IMR-90 (cell line): ENCODE measurements at regions not wholly inside any gene's neighbourhood (a gene's known extent, or its start where the extent isn't known, plus 50 kb on each side); places are given as distances from the start of the nearest gene placed in this dataset.

Experiments used
- ATAC-seq: fragments of 200-7000 bp; cut with Tn5 transposase; 2 replicates; pipeline ENCODE4 v1.9.1; 2020; ENCODE audit warnings: low read depth, mild to moderate bottlenecking, moderate library complexity
- BruUV-seq: library from RNA; stranded (reverse); fragments of 400-500 nt; replicated peaks from 2 replicates; lab custom pipeline; 2021; lab: Mats Ljungman, UMichigan
- CTCF ChIA-PET: fragments of 300-600 bp; formaldehyde crosslinking; extraction: SDS; loops from one replicate; lab custom pipeline; 2021; ENCODE audit warnings: antibody characterized with exemption; lab: Yijun Ruan, JAX
- POLR2A ChIA-PET: fragments of 300-600 bp; sonication (Branson Sonifier 250); formaldehyde crosslinking; loops from one replicate; lab custom pipeline; 2022; ENCODE audit warnings: antibody characterized with exemption; ENCODE audit not compliant: unreplicated experiment; lab: Charles Lee
- DNase-seq: peaks from one replicate; pipeline ENCODE4 v3.0.0; 2013
- H2AFZ ChIP-seq: replicated peaks from 2 replicates; pipeline ENCODE3; 2013; ENCODE audit warnings: low read length, mild to moderate bottlenecking; ENCODE audit not compliant: poor library complexity
- H2AK5ac ChIP-seq: 2 replicates; pipeline ENCODE4 v1.6.1; 2013; ENCODE audit warnings: low read depth, low read length, inconsistent platforms
- H2AK9ac ChIP-seq: replicated peaks from 2 replicates; pipeline ENCODE3; 2013; ENCODE audit warnings: mild to moderate bottlenecking, low read depth, low read length, moderate library complexity; ENCODE audit not compliant: poor library complexity
- H2BK120ac ChIP-seq: 2 replicates; pipeline ENCODE4 v1.6.1; 2013; ENCODE audit warnings: low read depth, low read length, inconsistent platforms
- H2BK15ac ChIP-seq: 3 replicates; pipeline ENCODE4 v1.6.1; 2013; ENCODE audit warnings: low read depth, low read length, inconsistent platforms
- H2BK20ac ChIP-seq: 2 replicates; pipeline ENCODE4 v1.6.1; 2013; ENCODE audit warnings: low read depth, mild to moderate bottlenecking, inconsistent platforms, low read length, moderate library complexity
- H2BK5ac ChIP-seq: 2 replicates; pipeline ENCODE4 v1.6.1; 2013; ENCODE audit warnings: mild to moderate bottlenecking, low read depth, low read length, inconsistent platforms; ENCODE audit not compliant: poor library complexity, severe bottlenecking
- H3K14ac ChIP-seq: replicated peaks from 2 replicates; pipeline ENCODE4 v1.6.1; 2013; ENCODE audit warnings: low read depth, low read length, inconsistent platforms
- H3K18ac ChIP-seq: 2 replicates; pipeline ENCODE4 v1.6.1; 2013; ENCODE audit warnings: low read depth, low read length, control low read depth
- H3K23ac ChIP-seq: 2 replicates; pipeline ENCODE4 v1.6.1; 2013; ENCODE audit warnings: low read depth, low read length, inconsistent platforms
- H3K27ac ChIP-seq: 2 replicates; pipeline ENCODE4 v1.5.1; 2013; ENCODE audit warnings: mild to moderate bottlenecking, control low read depth, low read length; ENCODE audit not compliant: insufficient read depth
- H3K27me3 ChIP-seq: 2 replicates; pipeline ENCODE4 v1.6.1; 2013; ENCODE audit warnings: low read length; ENCODE audit not compliant: control insufficient read depth, insufficient read depth
- H3K36me3 ChIP-seq: 2 replicates; pipeline ENCODE4 v1.6.1; 2013; ENCODE audit warnings: low read length, mixed read lengths; ENCODE audit not compliant: control insufficient read depth, insufficient read depth
- H3K4ac ChIP-seq: 2 replicates; pipeline ENCODE4 v1.6.1; 2013; ENCODE audit warnings: low read depth, low read length, inconsistent platforms
- H3K4me1 ChIP-seq: 2 replicates; pipeline ENCODE4 v1.6.1; 2013; ENCODE audit warnings: low read length, mixed read lengths; ENCODE audit not compliant: control insufficient read depth, insufficient read depth
- H3K4me2 ChIP-seq: 2 replicates; pipeline ENCODE4 v1.6.1; 2013; ENCODE audit warnings: low read depth, mild to moderate bottlenecking, control low read depth, low read length, moderate library complexity
- H3K4me3 ChIP-seq: 2 replicates; pipeline ENCODE4 v1.5.1; 2013; ENCODE audit warnings: low read depth, mild to moderate bottlenecking, control low read depth, low read length, moderate library complexity; ENCODE audit not compliant: insufficient read depth
- H3K56ac ChIP-seq: 2 replicates; pipeline ENCODE4 v1.6.1; 2013; ENCODE audit warnings: low read length, inconsistent platforms; ENCODE audit not compliant: insufficient read depth; ENCODE audit errors: extremely low read depth
- H3K79me1 ChIP-seq, 2 experiments: 2 replicates each; pipeline ENCODE4 v1.6.1; 2013; ENCODE audit warnings: low read length in 2 of 2, inconsistent platforms in 1 of 2, low read depth in 1 of 2
- H3K9ac ChIP-seq: 2 replicates; pipeline ENCODE4 v1.6.1; 2013; ENCODE audit warnings: low read depth, low read length, control low read depth
- H3K9me1 ChIP-seq: 2 replicates; pipeline ENCODE4 v1.6.1; 2013; ENCODE audit warnings: low read length, inconsistent platforms; ENCODE audit not compliant: insufficient read depth
- H3K9me3 ChIP-seq: 2 replicates; pipeline ENCODE4 v1.6.1; 2013; ENCODE audit warnings: low read length; ENCODE audit not compliant: control insufficient read depth, insufficient read depth
- H4K20me1 ChIP-seq: 2 replicates; pipeline ENCODE4 v1.6.1; 2013; ENCODE audit warnings: low read length, inconsistent platforms; ENCODE audit not compliant: insufficient read depth
- H4K5ac ChIP-seq: 2 replicates; pipeline ENCODE4 v1.6.1; 2013; ENCODE audit warnings: mild to moderate bottlenecking, low read depth, low read length, control low read depth
- H4K8ac ChIP-seq, 2 experiments: 2 replicates each; pipeline ENCODE4 v1.6.1; 2013; ENCODE audit warnings: low read depth in 2 of 2, low read length in 2 of 2, control low read depth in 1 of 2, inconsistent platforms in 1 of 2
- H4K91ac ChIP-seq: 2 replicates; pipeline ENCODE4 v1.6.1; 2013; ENCODE audit warnings: low read depth, low read length, inconsistent platforms; ENCODE audit not compliant: insufficient read depth
- BHLHE40 ChIP-seq: fragments of 150-350 bp; IDR thresholded peaks from 2 replicates; pipeline ENCODE4 v1.6.1; 2016; ENCODE audit warnings: mild to moderate bottlenecking, low read depth, low read length
- ELK1 ChIP-seq: fragments of 150-350 bp; IDR thresholded peaks from 2 replicates; pipeline ENCODE4 v1.6.1; 2016; ENCODE audit warnings: low read depth, mild to moderate bottlenecking, low read length, moderate library complexity, borderline replicate concordance
- MAFK ChIP-seq: IDR thresholded peaks from 2 replicates; pipeline ENCODE4 v1.6.1; 2012; ENCODE audit warnings: low read depth, low read length, improper control_type of control experiment
- MAZ ChIP-seq: IDR thresholded peaks from 2 replicates; pipeline ENCODE4 v1.6.1; 2012; ENCODE audit warnings: low read depth, mild to moderate bottlenecking, low read length, improper control_type of control experiment, moderate library complexity, borderline replicate concordance
- MXI1 ChIP-seq: IDR thresholded peaks from 2 replicates; pipeline ENCODE4 v1.6.1; 2012; ENCODE audit warnings: low read depth, mild to moderate bottlenecking, low read length, moderate library complexity, borderline replicate concordance
- POLR2A ChIP-seq: IDR thresholded peaks from 2 replicates; pipeline ENCODE4 v1.6.1; 2012; ENCODE audit warnings: mild to moderate bottlenecking, low read depth, low read length
- RCOR1 ChIP-seq: IDR thresholded peaks from 2 replicates; pipeline ENCODE4 v1.6.1; 2012; ENCODE audit warnings: mild to moderate bottlenecking, low read length, improper control_type of control experiment; ENCODE audit not compliant: insufficient replicate concordance
- WGBS, 2 experiments: methylation state at CpG; one replicate each; pipeline versions ENCODE4 v1.1.5 to v1.1.7; 2013; ENCODE audit warnings: missing lambda C conversion rate in 2 of 2; ENCODE audit not compliant: insufficient read length in 1 of 2; ENCODE audit errors: extremely low coverage in 2 of 2; 5-methylcytosine and 5-hydroxymethylcytosine counted together
- dilution Hi-C: fragments of 300-500 bp; cut with HindIII; formaldehyde crosslinking; loops from one replicate; pipeline ENCODE4 v1.14.3; 2018; ENCODE audit warnings: low sequenced_read_pairs; ENCODE audit not compliant: unreplicated experiment
- in situ Hi-C: fragments of 300-500 bp; cut with MboI; formaldehyde crosslinking; loops from 3 replicates; pipeline ENCODE4 v1.14.3; 2019; ENCODE audit warnings: low sequenced_read_pairs, inconsistent platforms, mixed read lengths
- intact Hi-C: fragments of 100-400 bp; cut with micrococcal nuclease; formaldehyde crosslinking; loops from 2 replicates; pipeline ENCODE4 v1.10.0; 2022
- TF ChIP-seq, protein P1 (sequence below): fragments of 150-350 bp; IDR thresholded peaks from 2 replicates; pipeline ENCODE4 v1.6.1; 2017; ENCODE audit warnings: mild to moderate bottlenecking, antibody characterized with exemption, low read length, low read depth
- TF ChIP-seq, protein P2 (sequence below): conservative IDR thresholded peaks from 2 replicates; pipeline ENCODE4 v1.5.1; 2012; ENCODE audit warnings: mild to moderate bottlenecking, low read depth, low read length, improper control_type of control experiment

GRCh38 chr2:195214072-195214471 lies 443.0 kb upstream of the SLC39A10 start:
- POLR2A ChIA-PET: no interaction called here
- dilution Hi-C loops: no loop called here

More at GRCh38 chr2:195214072-195214471, 443.0 kb upstream of the SLC39A10 start:
- Histone ChIP-seq H2AK5ac (no peak overlapping the region), H3K18ac (no peak overlapping the region), H3K9me1 (no peaks in the 10 kb centered on the region), H2BK5ac (no peak overlapping the region), H4K5ac (no peak overlapping the region), H3K9me3 (no peaks in the 10 kb centered on the region), H2AFZ (no peak overlapping the region), H3K56ac (no peak overlapping the region), H3K23ac (no peak overlapping the region), H3K9ac (no peak overlapping the region), H3K14ac (no peak overlapping the region), H3K4ac (no peak overlapping the region), H2AK9ac (no peak overlapping the region), H3K4me3 (no peak overlapping the region), H3K4me1 (no peaks in the 10 kb centered on the region), H3K27me3 (no peaks in the 10 kb centered on the region), H2BK120ac (no peak overlapping the region), H3K36me3 (no peaks in the 10 kb centered on the region), H2BK20ac (no peak overlapping the region), H3K79me1 (no peaks in the 10 kb centered on the region), H3K27ac (no peak overlapping the region), H4K20me1 (no peaks in the 10 kb centered on the region), H3K4me2 (no peak overlapping the region), H4K91ac (no peak overlapping the region), H4K8ac (no peak overlapping the region), H2BK15ac (no peak overlapping the region)
- WGBS, 2 experiments: 100% methylated on average over 1 of the region's 5 CpGs; no CpG with 5 or more reads in 1 of the 2 experiments
- in situ Hi-C loops: no loop called here
- no peak for ATAC-seq
- TF ChIP-seq MAZ: no peak
- TF ChIP-seq ELK1: no peak
- TF ChIP-seq, protein P1, sequence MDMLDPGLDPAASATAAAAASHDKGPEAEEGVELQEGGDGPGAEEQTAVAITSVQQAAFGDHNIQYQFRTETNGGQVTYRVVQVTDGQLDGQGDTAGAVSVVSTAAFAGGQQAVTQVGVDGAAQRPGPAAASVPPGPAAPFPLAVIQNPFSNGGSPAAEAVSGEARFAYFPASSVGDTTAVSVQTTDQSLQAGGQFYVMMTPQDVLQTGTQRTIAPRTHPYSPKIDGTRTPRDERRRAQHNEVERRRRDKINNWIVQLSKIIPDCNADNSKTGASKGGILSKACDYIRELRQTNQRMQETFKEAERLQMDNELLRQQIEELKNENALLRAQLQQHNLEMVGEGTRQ: no peak
- TF ChIP-seq MXI1: no peak
- TF ChIP-seq RCOR1: no peak
- TF ChIP-seq POLR2A: no peak
- no peak for TF ChIP-seq MAFK
- TF ChIP-seq, protein P2, sequence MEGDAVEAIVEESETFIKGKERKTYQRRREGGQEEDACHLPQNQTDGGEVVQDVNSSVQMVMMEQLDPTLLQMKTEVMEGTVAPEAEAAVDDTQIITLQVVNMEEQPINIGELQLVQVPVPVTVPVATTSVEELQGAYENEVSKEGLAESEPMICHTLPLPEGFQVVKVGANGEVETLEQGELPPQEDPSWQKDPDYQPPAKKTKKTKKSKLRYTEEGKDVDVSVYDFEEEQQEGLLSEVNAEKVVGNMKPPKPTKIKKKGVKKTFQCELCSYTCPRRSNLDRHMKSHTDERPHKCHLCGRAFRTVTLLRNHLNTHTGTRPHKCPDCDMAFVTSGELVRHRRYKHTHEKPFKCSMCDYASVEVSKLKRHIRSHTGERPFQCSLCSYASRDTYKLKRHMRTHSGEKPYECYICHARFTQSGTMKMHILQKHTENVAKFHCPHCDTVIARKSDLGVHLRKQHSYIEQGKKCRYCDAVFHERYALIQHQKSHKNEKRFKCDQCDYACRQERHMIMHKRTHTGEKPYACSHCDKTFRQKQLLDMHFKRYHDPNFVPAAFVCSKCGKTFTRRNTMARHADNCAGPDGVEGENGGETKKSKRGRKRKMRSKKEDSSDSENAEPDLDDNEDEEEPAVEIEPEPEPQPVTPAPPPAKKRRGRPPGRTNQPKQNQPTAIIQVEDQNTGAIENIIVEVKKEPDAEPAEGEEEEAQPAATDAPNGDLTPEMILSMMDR: no peak
- no peak for TF ChIP-seq BHLHE40
- CTCF ChIA-PET: no interaction called here
- no TSS peak for BruUV-seq
- no peak for DNase-seq
- intact Hi-C loops: no loop called here
